ENCODE measurements at regions not wholly inside any gene's neighbourhood (a gene's known extent, or its start where the extent isn't known, plus 50 kb on each side); places are given as distances from the start of the nearest gene placed in this dataset.

- DNase-seq, result no peak
Measured at GRCh38 chr1:214824763-214825162, 221.8 kb downstream of the CENPF start.

- DNase-seq, result no peak
Measured at GRCh38 chr1:214826619-214827018, 223.6 kb downstream of the CENPF start.

- no peak for DNase-seq
Measured at GRCh38 chr1:214827883-214828282, 224.9 kb downstream of the CENPF start.

- DNase-seq, result no peak
Measured at GRCh38 chr1:214830941-214831340, 227.9 kb downstream of the CENPF start.

GRCh38 chr1:214831956-214832355, 229.0 kb downstream of the CENPF start:
- DNase-seq, result no peak

- peak; percentile 65 for DNase-seq
Measured at GRCh38 chr1:214833178-214833756, 230.3 kb downstream of the CENPF start.

- DNase-seq, result no peak
Measured at GRCh38 chr1:214837376-214837775, 234.4 kb downstream of the CENPF start.

GRCh38 chr1:214838351-214838750, 235.4 kb downstream of the CENPF start:
- DNase-seq, result peak; percentile 18

GRCh38 chr1:214840356-214840755, 237.4 kb downstream of the CENPF start:
- no peak for DNase-seq

GRCh38 chr1:214842856-214843255, 239.7 kb upstream of the KCNK2 start:
- no peak for DNase-seq

GRCh38 chr1:214843281-214843680, 239.3 kb upstream of the KCNK2 start:
- DNase-seq, result no peak

- DNase-seq, result no peak
Measured at GRCh38 chr1:214844319-214844718, 238.2 kb upstream of the KCNK2 start.

- no peak for DNase-seq
Measured at GRCh38 chr1:214846276-214846675, 236.3 kb upstream of the KCNK2 start.

- DNase-seq, result no peak
Measured at GRCh38 chr1:214847071-214847810, 235.3 kb upstream of the KCNK2 start.

- DNase-seq, result no peak
Measured at GRCh38 chr1:214848101-214848500, 234.4 kb upstream of the KCNK2 start.

GRCh38 chr1:214850432-214851050, 232.0 kb upstream of the KCNK2 start:
- DNase-seq, result no peak

GRCh38 chr1:214853340-214853739, 229.2 kb upstream of the KCNK2 start:
- DNase-seq, result no peak

- no peak for DNase-seq
Measured at GRCh38 chr1:214854126-214854875, 228.2 kb upstream of the KCNK2 start.

- DNase-seq, result no peak
Measured at GRCh38 chr1:214856843-214857242, 225.7 kb upstream of the KCNK2 start.

GRCh38 chr1:214857716-214858115, 224.8 kb upstream of the KCNK2 start:
- DNase-seq, result no peak

- DNase-seq, result no peak
Measured at GRCh38 chr1:214859647-214860046, 222.9 kb upstream of the KCNK2 start.

GRCh38 chr1:214861615-214862014, 220.9 kb upstream of the KCNK2 start:
- DNase-seq, result peak; percentile 18

GRCh38 chr1:214862421-214862820, 220.1 kb upstream of the KCNK2 start:
- no peak for DNase-seq
